ENCODE measurements at regions not wholly inside any gene's neighbourhood (a gene's known extent, or its start where the extent isn't known, plus 50 kb on each side); places are given as distances from the start of the nearest gene placed in this dataset.

GRCh38 chr3:105944276-105944675, 75.5 kb upstream of the CBLB start:
- TF ChIP-seq CTCF (IDR thresholded peaks at IDR 0.05; ENCODE audit: borderline replicate concordance, insufficient read depth, low read depth, low read length): no peak
- H3K4me3 ChIP-seq (ENCODE audit: low read depth, low read length): no peak overlapping the region

- TF ChIP-seq CTCF (IDR thresholded peaks at IDR 0.05; ENCODE audit: borderline replicate concordance, insufficient read depth, low read depth, low read length): no peak
- H3K4me3 ChIP-seq (ENCODE audit: low read depth, low read length): no peak overlapping the region
These were observed 75.9 kb upstream of the CBLB start for GRCh38 chr3:105944721-105945120.

DNA sequence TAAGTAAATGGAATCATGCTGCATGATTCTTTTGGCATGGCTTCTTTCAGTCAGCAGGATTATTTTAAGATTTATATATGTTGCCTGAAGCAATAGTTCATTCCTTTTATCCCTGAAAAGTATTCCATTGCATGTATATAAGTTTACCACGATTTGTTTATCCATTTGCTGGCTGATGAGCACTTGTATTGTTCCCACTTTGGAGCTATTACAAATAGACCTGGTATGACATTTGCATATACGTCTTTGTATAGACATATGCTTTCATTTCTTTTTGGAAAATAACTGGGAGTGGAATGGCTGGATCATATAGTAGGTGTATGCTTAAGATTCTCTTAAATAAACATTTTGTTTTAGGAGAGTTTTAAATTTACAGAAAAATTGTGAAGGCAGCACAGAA, 79.3 kb upstream of the CBLB start:
- H3K4me3 ChIP-seq (ENCODE audit: low read depth, low read length): no peak overlapping the region
- no peak for TF ChIP-seq CTCF (IDR thresholded peaks at IDR 0.05; ENCODE audit: borderline replicate concordance, insufficient read depth, low read depth, low read length)

DNA sequence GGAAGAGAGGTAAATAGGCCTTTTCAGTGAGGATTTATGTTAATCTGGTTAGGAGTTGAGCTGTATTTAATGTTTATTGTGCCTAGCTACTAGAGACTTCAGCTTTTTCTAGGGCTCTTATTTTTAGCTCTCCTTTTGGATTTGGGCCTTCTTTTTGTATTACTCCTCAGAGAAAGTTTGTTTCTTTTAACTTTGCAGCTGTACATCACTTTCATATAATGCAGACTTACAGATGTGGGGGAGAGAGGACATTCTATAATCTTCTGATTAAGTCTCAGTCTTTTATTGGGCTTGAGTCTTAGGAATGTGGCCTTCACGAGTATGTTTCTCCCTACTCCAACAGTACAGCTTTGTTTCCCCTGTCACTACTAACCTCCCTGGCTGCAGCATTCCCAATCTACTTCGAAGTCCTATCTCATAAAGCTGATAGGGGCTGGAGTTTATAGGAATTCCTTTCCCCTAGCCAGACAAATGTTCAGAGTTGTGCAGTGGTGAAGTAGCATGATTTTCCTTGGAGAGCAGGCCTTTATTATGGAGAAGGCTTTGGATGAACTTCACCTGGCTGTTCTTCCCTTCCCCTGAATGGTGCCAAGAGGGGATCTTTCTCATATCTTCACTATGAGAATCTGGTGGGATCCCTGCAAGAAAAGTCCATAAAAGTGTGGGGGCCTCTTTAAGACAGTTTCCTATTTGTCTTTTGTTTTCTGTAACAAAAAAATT, 82.2 kb upstream of the CBLB start:
- TF ChIP-seq CTCF (IDR thresholded peaks at IDR 0.05; ENCODE audit: borderline replicate concordance, insufficient read depth, low read depth, low read length): no peak
- H3K4me3 ChIP-seq (ENCODE audit: low read depth, low read length): no peak overlapping the region

DNA sequence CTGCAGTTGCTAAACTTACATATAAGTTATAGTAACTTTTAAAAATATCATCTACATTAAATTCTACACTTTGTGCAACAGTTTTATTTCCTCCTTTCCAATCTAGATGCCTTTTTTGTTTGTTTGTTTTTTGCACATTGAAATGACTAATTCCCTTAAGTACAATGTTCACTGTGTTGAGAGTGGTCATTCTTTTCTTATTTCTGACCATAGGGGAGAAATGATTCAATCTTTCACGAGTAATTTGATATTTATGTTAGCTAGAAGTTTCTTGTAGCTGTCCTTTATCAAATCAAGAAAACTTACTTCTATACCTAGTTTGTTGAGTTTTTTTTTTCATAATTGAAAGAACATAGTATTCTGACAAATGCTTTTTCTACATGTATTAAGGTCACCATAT, 85.0 kb upstream of the CBLB start:
- H3K4me3 ChIP-seq (ENCODE audit: low read depth, low read length): no peak overlapping the region

GRCh38 chr3:105956306-105956705, 87.5 kb upstream of the CBLB start:
- no peak for TF ChIP-seq CTCF (IDR thresholded peaks at IDR 0.05; ENCODE audit: borderline replicate concordance, insufficient read depth, low read depth, low read length)
- no peak overlapping the region for H3K4me3 ChIP-seq (ENCODE audit: low read depth, low read length)

More for the DNA sequence above, 85.0 kb upstream of the CBLB start:
- no peak for TF ChIP-seq CTCF (IDR thresholded peaks at IDR 0.05; ENCODE audit: borderline replicate concordance, insufficient read depth, low read depth, low read length)

DNA sequence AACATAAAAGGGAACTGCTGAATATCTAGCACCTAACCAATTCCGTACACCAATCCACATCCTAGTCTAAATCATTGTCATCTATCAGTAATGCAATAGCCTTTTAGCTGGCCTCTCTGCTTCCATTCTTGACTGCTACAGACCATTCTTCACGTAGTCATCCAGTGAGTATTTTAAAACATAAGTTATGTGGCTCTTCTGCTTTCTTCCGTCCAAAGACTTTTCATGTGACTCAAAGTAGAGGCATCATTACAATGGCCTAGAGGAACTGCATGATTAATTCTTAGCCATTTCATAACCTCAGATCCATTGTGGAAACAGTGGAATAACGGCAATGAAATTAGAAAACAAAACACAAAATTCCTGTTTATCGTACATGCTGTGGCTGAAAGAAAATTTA, 88.9 kb upstream of the CBLB start:
- H3K4me3 ChIP-seq (ENCODE audit: low read depth, low read length): no peak overlapping the region
- no peak for TF ChIP-seq CTCF (IDR thresholded peaks at IDR 0.05; ENCODE audit: borderline replicate concordance, insufficient read depth, low read depth, low read length)
